ENCODE measurements at regions not wholly inside any gene's neighbourhood (a gene's known extent, or its start where the extent isn't known, plus 50 kb on each side); places are given as distances from the start of the nearest gene placed in this dataset.

GRCh38 chr3:137108699-137109440 is 151.1 kb downstream of the IL20RB start:
- Histone ChIP-seq H3K27me3 (replicated peaks; ENCODE audit: insufficient read depth, low read depth, low read length, poor library complexity) (peaks cover 45% of the 10 kb centered on the region), H3K4me3 (ENCODE audit: low read depth, low read length, poor library complexity, severe bottlenecking) (no peak overlapping the region), H3K27ac (ENCODE audit: low read depth, low read length, poor library complexity, severe bottlenecking) (no peak overlapping the region), H3K9me3 (ENCODE audit: low read depth, low read length, poor library complexity, severe bottlenecking) (no peaks in the 10 kb centered on the region), H3K4me1 (ENCODE audit: insufficient read depth, low read length, poor library complexity, severe bottlenecking) (no peaks in the 10 kb centered on the region), H3K36me3 (ENCODE audit: insufficient read depth, low read length, poor library complexity, severe bottlenecking) (no peaks in the 10 kb centered on the region)
- no peak for DNase-seq (ENCODE audit: low spot score)
- TF ChIP-seq EZH2 (IDR thresholded peaks at IDR 0.05; ENCODE audit: borderline replicate concordance, low read depth, low read length, poor library complexity, severe bottlenecking), result no peak
- TF ChIP-seq CTCF (conservative IDR thresholded peaks at IDR 0.05; ENCODE audit: low read depth, low read length), result no peak
- BruUV-seq (replicated peaks), result no TSS peak
- POLR2A ChIA-PET (ENCODE audit: low non-redundant PET), result no interaction called here
- CTCF ChIA-PET, result no interaction called here
- intact Hi-C loops (cut with micrococcal nuclease; ENCODE audit: unreplicated experiment), result loop anchor here (5.0 to 10.0 kb wide), 6 partner anchors 583 to 1034 kb away; partner anchors contain the start of gene SOX14

GRCh38 chr3:137110392-137110996 is 152.7 kb downstream of the IL20RB start:
- no peaks in the 10 kb centered on the region for H3K4me1 ChIP-seq (ENCODE audit: insufficient read depth, low read length, poor library complexity, severe bottlenecking)
- no peaks in the 10 kb centered on the region for H3K36me3 ChIP-seq (ENCODE audit: insufficient read depth, low read length, poor library complexity, severe bottlenecking)
- H3K9me3 ChIP-seq (ENCODE audit: low read depth, low read length, poor library complexity, severe bottlenecking), result no peaks in the 10 kb centered on the region
- no peak overlapping the region for H3K27ac ChIP-seq (ENCODE audit: low read depth, low read length, poor library complexity, severe bottlenecking)
- BruUV-seq (replicated peaks), result no TSS peak
- peak; percentile 51 for DNase-seq (ENCODE audit: low spot score)
- TF ChIP-seq CTCF (conservative IDR thresholded peaks at IDR 0.05; ENCODE audit: low read depth, low read length), result peak; percentile 69
- TF ChIP-seq EZH2 (IDR thresholded peaks at IDR 0.05; ENCODE audit: borderline replicate concordance, low read depth, low read length, poor library complexity, severe bottlenecking), result no peak
- intact Hi-C loops (cut with micrococcal nuclease; ENCODE audit: unreplicated experiment), result no loop called here
- H3K27me3 ChIP-seq (replicated peaks; ENCODE audit: insufficient read depth, low read depth, low read length, poor library complexity), result peaks cover 44% of the 10 kb centered on the region
- no peak overlapping the region for H3K4me3 ChIP-seq (ENCODE audit: low read depth, low read length, poor library complexity, severe bottlenecking)
- ChIA-PET CTCF (interaction anchor here (0.6 to 1.0 kb wide), 5 partner anchors 13 to 835 kb away, joined by 3 read pairs; no protein-coding TSS in a partner anchor), POLR2A (ENCODE audit: low non-redundant PET) (no interaction called here)

- no peaks in the 10 kb centered on the region for H3K36me3 ChIP-seq (ENCODE audit: insufficient read depth, low read length, poor library complexity, severe bottlenecking)
- BruUV-seq (replicated peaks), result no TSS peak
- no peak overlapping the region for H3K4me3 ChIP-seq (ENCODE audit: low read depth, low read length, poor library complexity, severe bottlenecking)
- CTCF ChIA-PET, result no interaction called here
- POLR2A ChIA-PET (ENCODE audit: low non-redundant PET), result interaction anchor here (0.6 kb wide), 2 partner anchors 104 to 720 kb away, joined by 3 to 4 read pairs; no protein-coding TSS in a partner anchor
- H3K27ac ChIP-seq (ENCODE audit: low read depth, low read length, poor library complexity, severe bottlenecking), result no peak overlapping the region
- TF ChIP-seq EZH2 (IDR thresholded peaks at IDR 0.05; ENCODE audit: borderline replicate concordance, low read depth, low read length, poor library complexity, severe bottlenecking) (no peak), CTCF (conservative IDR thresholded peaks at IDR 0.05; ENCODE audit: low read depth, low read length) (no peak)
- no peak for DNase-seq (ENCODE audit: low spot score)
- no peaks in the 10 kb centered on the region for H3K4me1 ChIP-seq (ENCODE audit: insufficient read depth, low read length, poor library complexity, severe bottlenecking)
- H3K9me3 ChIP-seq (ENCODE audit: low read depth, low read length, poor library complexity, severe bottlenecking), result no peaks in the 10 kb centered on the region
- H3K27me3 ChIP-seq (replicated peaks; ENCODE audit: insufficient read depth, low read depth, low read length, poor library complexity), result peaks cover 34% of the 10 kb centered on the region
- intact Hi-C loops (cut with micrococcal nuclease; ENCODE audit: unreplicated experiment), result no loop called here
These were observed 153.7 kb downstream of the IL20RB start for GRCh38 chr3:137111497-137111896.

Measured in A673 (cell line).